ENCODE measurements at regions not wholly inside any gene's neighbourhood (a gene's known extent, or its start where the extent isn't known, plus 50 kb on each side); places are given as distances from the start of the nearest gene placed in this dataset.

- no peaks in the 10 kb centered on the region for H3K9me3 Mint-ChIP-seq
- no peak overlapping the region for H3K27ac ChIP-seq (ENCODE audit: low read length)
- no peaks in the 10 kb centered on the region for H3K36me3 ChIP-seq (ENCODE audit: control insufficient read depth, insufficient read depth, low read length)
- intact Hi-C loops (cut with micrococcal nuclease) = no loop called here
- ATAC-seq (no peak), DNase-seq (no peak)
- no peaks in the 10 kb centered on the region for H3K36me3 Mint-ChIP-seq
- TF ChIP-seq, protein P1, sequence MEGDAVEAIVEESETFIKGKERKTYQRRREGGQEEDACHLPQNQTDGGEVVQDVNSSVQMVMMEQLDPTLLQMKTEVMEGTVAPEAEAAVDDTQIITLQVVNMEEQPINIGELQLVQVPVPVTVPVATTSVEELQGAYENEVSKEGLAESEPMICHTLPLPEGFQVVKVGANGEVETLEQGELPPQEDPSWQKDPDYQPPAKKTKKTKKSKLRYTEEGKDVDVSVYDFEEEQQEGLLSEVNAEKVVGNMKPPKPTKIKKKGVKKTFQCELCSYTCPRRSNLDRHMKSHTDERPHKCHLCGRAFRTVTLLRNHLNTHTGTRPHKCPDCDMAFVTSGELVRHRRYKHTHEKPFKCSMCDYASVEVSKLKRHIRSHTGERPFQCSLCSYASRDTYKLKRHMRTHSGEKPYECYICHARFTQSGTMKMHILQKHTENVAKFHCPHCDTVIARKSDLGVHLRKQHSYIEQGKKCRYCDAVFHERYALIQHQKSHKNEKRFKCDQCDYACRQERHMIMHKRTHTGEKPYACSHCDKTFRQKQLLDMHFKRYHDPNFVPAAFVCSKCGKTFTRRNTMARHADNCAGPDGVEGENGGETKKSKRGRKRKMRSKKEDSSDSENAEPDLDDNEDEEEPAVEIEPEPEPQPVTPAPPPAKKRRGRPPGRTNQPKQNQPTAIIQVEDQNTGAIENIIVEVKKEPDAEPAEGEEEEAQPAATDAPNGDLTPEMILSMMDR (IDR thresholded peaks at IDR 0.05) = no peak
- H3K4me3 Mint-ChIP-seq = no peak overlapping the region
- no peaks in the 10 kb centered on the region for H3K9me3 ChIP-seq (ENCODE audit: control insufficient read depth, insufficient read depth, low read length)
- no peak overlapping the region for H3K27ac Mint-ChIP-seq
- H3K4me1 ChIP-seq (ENCODE audit: control insufficient read depth, insufficient read depth, low read length) = no peaks in the 10 kb centered on the region
- H3K27me3 Mint-ChIP-seq (ENCODE audit: low read depth in 2 of 2) = peaks cover 0 to 9% of the 10 kb centered on the region in 2 donors
- H3K4me1 Mint-ChIP-seq = no peaks in the 10 kb centered on the region
- no peak overlapping the region for H3K4me3 ChIP-seq (ENCODE audit: low read length)
- no peaks in the 10 kb centered on the region for H3K27me3 ChIP-seq (ENCODE audit: control insufficient read depth, insufficient read depth, low read length)
- WGBS (ENCODE audit: insufficient coverage) = 84% methylated on average over 3 of the region's 3 CpGs
Measured at GRCh38 chr13:50401721-50402465, 386.6 kb downstream of the KCNRG start.

- H3K4me1 ChIP-seq (ENCODE audit: control insufficient read depth, insufficient read depth, low read length) = no peaks in the 10 kb centered on the region
- H3K4me3 ChIP-seq (ENCODE audit: low read length) = no peak overlapping the region
- ATAC-seq = no peak
- TF ChIP-seq, protein P1 (IDR thresholded peaks at IDR 0.05) = no peak
- Mint-ChIP-seq H3K4me3 (no peak overlapping the region), H3K27me3 (ENCODE audit: low read depth in 2 of 2) (peaks cover 0 to 9% of the 10 kb centered on the region in 2 donors), H3K27ac (no peak overlapping the region), H3K4me1 (no peaks in the 10 kb centered on the region), H3K36me3 (no peaks in the 10 kb centered on the region), H3K9me3 (no peaks in the 10 kb centered on the region)
- no peak overlapping the region for H3K27ac ChIP-seq (ENCODE audit: low read length)
- no peaks in the 10 kb centered on the region for H3K36me3 ChIP-seq (ENCODE audit: control insufficient read depth, insufficient read depth, low read length)
- intact Hi-C loops (cut with micrococcal nuclease) = no loop called here
- no peaks in the 10 kb centered on the region for H3K9me3 ChIP-seq (ENCODE audit: control insufficient read depth, insufficient read depth, low read length)
- no peak for DNase-seq
- H3K27me3 ChIP-seq (ENCODE audit: control insufficient read depth, insufficient read depth, low read length) = no peaks in the 10 kb centered on the region
- 88% methylated on average over 1 of the region's 1 CpG for WGBS (ENCODE audit: insufficient coverage)
Measured at GRCh38 chr13:50403311-50403710, 388.1 kb downstream of the KCNRG start.

- Mint-ChIP-seq H3K4me3 (no peak overlapping the region), H3K27me3 (ENCODE audit: low read depth in 2 of 2) (peaks cover 0 to 10% of the 10 kb centered on the region in 2 donors), H3K27ac (no peak overlapping the region), H3K4me1 (no peaks in the 10 kb centered on the region), H3K36me3 (no peaks in the 10 kb centered on the region), H3K9me3 (no peaks in the 10 kb centered on the region)
- Histone ChIP-seq H3K36me3 (ENCODE audit: control insufficient read depth, insufficient read depth, low read length) (no peaks in the 10 kb centered on the region), H3K4me1 (ENCODE audit: control insufficient read depth, insufficient read depth, low read length) (no peaks in the 10 kb centered on the region), H3K27me3 (ENCODE audit: control insufficient read depth, insufficient read depth, low read length) (no peaks in the 10 kb centered on the region), H3K9me3 (ENCODE audit: control insufficient read depth, insufficient read depth, low read length) (no peaks in the 10 kb centered on the region), H3K27ac (ENCODE audit: low read length) (no peak overlapping the region), H3K4me3 (ENCODE audit: low read length) (no peak overlapping the region)
- intact Hi-C loops (cut with micrococcal nuclease) = no loop called here
- TF ChIP-seq, protein P1 (IDR thresholded peaks at IDR 0.05) = no peak
- DNase-seq = no peak
- WGBS (ENCODE audit: insufficient coverage) = 97% methylated on average over 3 of the region's 3 CpGs
- ATAC-seq = no peak
Measured at GRCh38 chr13:50404116-50404515, 388.9 kb downstream of the KCNRG start.

GRCh38 chr13:50404769-50405168 is 389.5 kb downstream of the KCNRG start:
- H3K4me3 Mint-ChIP-seq = no peak overlapping the region
- TF ChIP-seq, protein P1 (IDR thresholded peaks at IDR 0.05) = no peak
- no peaks in the 10 kb centered on the region for H3K4me1 ChIP-seq (ENCODE audit: control insufficient read depth, insufficient read depth, low read length)
- H3K9me3 ChIP-seq (ENCODE audit: control insufficient read depth, insufficient read depth, low read length) = no peaks in the 10 kb centered on the region
- peaks cover 0 to 11% of the 10 kb centered on the region in 2 donors for H3K27me3 Mint-ChIP-seq (ENCODE audit: low read depth in 2 of 2)
- intact Hi-C loops (cut with micrococcal nuclease) = no loop called here
- ATAC-seq (no peak), DNase-seq (no peak)
- no peak overlapping the region for H3K27ac ChIP-seq (ENCODE audit: low read length)
- H3K27ac Mint-ChIP-seq = no peak overlapping the region
- H3K4me1 Mint-ChIP-seq = no peaks in the 10 kb centered on the region
- WGBS (ENCODE audit: insufficient coverage) = 95% methylated on average over 1 of the region's 1 CpG
- H3K9me3 Mint-ChIP-seq = no peaks in the 10 kb centered on the region
- H3K36me3 Mint-ChIP-seq = no peaks in the 10 kb centered on the region
- H3K36me3 ChIP-seq (ENCODE audit: control insufficient read depth, insufficient read depth, low read length) = no peaks in the 10 kb centered on the region
- H3K4me3 ChIP-seq (ENCODE audit: low read length) = no peak overlapping the region
- H3K27me3 ChIP-seq (ENCODE audit: control insufficient read depth, insufficient read depth, low read length) = no peaks in the 10 kb centered on the region
